ENCODE measurements at regions not wholly inside any gene's neighbourhood (a gene's known extent, or its start where the extent isn't known, plus 50 kb on each side); places are given as distances from the start of the nearest gene placed in this dataset.

DNA sequence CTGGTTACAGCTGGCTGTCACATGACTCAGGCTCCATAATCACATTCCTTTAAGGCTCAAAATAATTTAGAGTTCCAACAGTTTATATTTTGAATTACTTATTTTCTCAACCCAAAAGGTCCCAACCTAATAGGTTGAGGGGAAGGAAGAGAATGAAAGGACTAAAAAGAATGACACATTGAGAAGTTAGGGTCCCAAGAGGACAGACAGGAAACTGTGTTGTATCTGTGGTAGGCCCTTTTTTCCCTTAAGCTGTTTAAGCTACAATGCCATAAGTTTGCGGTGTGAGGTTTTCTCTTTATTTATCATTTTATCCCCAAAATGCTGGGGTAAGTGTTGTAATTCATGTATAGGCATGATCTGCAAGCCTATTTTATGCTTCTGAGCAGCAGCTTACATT, 290.2 kb downstream of the ZNF674 start:
- no peak for DNase-seq (ENCODE audit: low spot score)
- no peaks in the 10 kb centered on the region for H3K27me3 ChIP-seq
- Mint-ChIP-seq H3K4me1 (no peaks in the 10 kb centered on the region), H3K36me3 (no peaks in the 10 kb centered on the region), H3K27ac (no peak overlapping the region), H3K27me3 (ENCODE audit: insufficient read depth, low read depth) (no peaks in the 10 kb centered on the region), H3K9me3 (peaks cover 2% of the 10 kb centered on the region), H3K4me3 (no peak overlapping the region)
- TF ChIP-seq, protein P1, sequence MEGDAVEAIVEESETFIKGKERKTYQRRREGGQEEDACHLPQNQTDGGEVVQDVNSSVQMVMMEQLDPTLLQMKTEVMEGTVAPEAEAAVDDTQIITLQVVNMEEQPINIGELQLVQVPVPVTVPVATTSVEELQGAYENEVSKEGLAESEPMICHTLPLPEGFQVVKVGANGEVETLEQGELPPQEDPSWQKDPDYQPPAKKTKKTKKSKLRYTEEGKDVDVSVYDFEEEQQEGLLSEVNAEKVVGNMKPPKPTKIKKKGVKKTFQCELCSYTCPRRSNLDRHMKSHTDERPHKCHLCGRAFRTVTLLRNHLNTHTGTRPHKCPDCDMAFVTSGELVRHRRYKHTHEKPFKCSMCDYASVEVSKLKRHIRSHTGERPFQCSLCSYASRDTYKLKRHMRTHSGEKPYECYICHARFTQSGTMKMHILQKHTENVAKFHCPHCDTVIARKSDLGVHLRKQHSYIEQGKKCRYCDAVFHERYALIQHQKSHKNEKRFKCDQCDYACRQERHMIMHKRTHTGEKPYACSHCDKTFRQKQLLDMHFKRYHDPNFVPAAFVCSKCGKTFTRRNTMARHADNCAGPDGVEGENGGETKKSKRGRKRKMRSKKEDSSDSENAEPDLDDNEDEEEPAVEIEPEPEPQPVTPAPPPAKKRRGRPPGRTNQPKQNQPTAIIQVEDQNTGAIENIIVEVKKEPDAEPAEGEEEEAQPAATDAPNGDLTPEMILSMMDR (IDR thresholded peaks at IDR 0.05) = no peak
- TF ChIP-seq EZH2phosphoT487 (IDR thresholded peaks at IDR 0.05) (no peak), EZH2 (IDR thresholded peaks at IDR 0.05) (no peak)
- no peaks in the 10 kb centered on the region for H3K79me2 ChIP-seq (ENCODE audit: low read depth)
- no peaks in the 10 kb centered on the region for H3K4me1 ChIP-seq
- H3K9me3 ChIP-seq (ENCODE audit: low read depth) = no peaks in the 10 kb centered on the region
- H4K20me1 ChIP-seq (ENCODE audit: low read depth) = no peaks in the 10 kb centered on the region
- no peak overlapping the region for H3K9ac ChIP-seq
- H3K36me3 ChIP-seq = no peaks in the 10 kb centered on the region
- no peak overlapping the region for H2AFZ ChIP-seq (replicated peaks)
- H3K4me3 ChIP-seq = no peak overlapping the region
- H3F3A ChIP-seq (ENCODE audit: low read depth) = no peaks in the 10 kb centered on the region
- no peak overlapping the region for H3K4me2 ChIP-seq
- H3K27ac ChIP-seq = no peak overlapping the region

DNA sequence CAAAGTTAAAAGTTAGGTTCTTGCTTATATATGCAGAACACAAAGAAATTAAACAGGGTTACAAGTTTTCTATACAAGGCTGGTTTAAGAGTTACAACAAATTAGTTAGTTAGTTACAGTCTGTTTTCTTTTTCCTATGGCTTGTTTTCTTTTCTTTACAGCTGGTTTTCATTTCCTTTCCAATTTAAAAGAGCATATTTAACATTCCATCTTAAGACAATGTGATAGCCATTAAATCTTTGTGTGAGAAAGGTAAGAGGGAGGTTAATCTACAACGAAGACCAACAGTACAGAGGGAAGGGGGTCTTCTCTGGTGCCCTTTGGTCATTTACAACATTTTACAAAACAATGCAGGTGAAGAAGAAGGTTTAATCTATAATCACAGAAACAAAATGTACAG, 290.6 kb downstream of the ZNF674 start:
- H4K20me1 ChIP-seq (ENCODE audit: low read depth) = no peaks in the 10 kb centered on the region
- no peaks in the 10 kb centered on the region for H3K36me3 ChIP-seq
- Mint-ChIP-seq H3K4me1 (no peaks in the 10 kb centered on the region), H3K4me3 (no peak overlapping the region), H3K9me3 (peaks cover 2% of the 10 kb centered on the region), H3K36me3 (no peaks in the 10 kb centered on the region), H3K27me3 (ENCODE audit: insufficient read depth, low read depth) (no peaks in the 10 kb centered on the region), H3K27ac (no peak overlapping the region)
- no peaks in the 10 kb centered on the region for H3K9me3 ChIP-seq (ENCODE audit: low read depth)
- H3K27ac ChIP-seq = no peak overlapping the region
- no peaks in the 10 kb centered on the region for H3K27me3 ChIP-seq
- no peak overlapping the region for H2AFZ ChIP-seq (replicated peaks)
- H3K79me2 ChIP-seq (ENCODE audit: low read depth) = no peaks in the 10 kb centered on the region
- H3K9ac ChIP-seq = no peak overlapping the region
- no peak overlapping the region for H3K4me3 ChIP-seq
- H3K4me2 ChIP-seq = no peak overlapping the region
- H3K4me1 ChIP-seq = no peaks in the 10 kb centered on the region
- no peak for TF ChIP-seq EZH2phosphoT487 (IDR thresholded peaks at IDR 0.05)
- TF ChIP-seq EZH2 (IDR thresholded peaks at IDR 0.05) = no peak
- TF ChIP-seq, protein P1 (IDR thresholded peaks at IDR 0.05) = no peak
- no peaks in the 10 kb centered on the region for H3F3A ChIP-seq (ENCODE audit: low read depth)
- no peak for DNase-seq (ENCODE audit: low spot score)

DNA sequence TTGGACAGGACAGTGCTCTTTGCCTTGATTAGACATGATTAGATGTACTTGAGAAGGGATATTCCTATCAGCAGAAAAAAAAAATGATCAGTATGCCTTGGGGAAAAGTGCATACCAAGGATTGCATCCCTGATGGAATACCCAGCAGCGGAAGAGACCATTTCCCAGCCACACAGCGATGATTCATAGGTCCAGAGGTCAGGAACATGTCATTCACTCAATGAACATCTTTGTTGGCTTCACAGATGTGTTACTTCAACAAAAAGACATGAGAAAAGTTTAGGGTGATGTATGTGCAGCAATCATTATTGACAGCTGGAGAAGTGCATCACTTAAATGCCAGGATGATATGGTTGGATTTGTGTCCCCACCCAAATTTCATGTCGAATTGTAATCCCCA, 293.5 kb downstream of the ZNF674 start:
- H3K27ac Mint-ChIP-seq = no peak overlapping the region
- no peak for DNase-seq (ENCODE audit: low spot score)
- Histone ChIP-seq H4K20me1 (ENCODE audit: low read depth) (no peaks in the 10 kb centered on the region), H3K4me1 (no peaks in the 10 kb centered on the region), H3K4me3 (no peak overlapping the region), H3K9ac (no peak overlapping the region), H2AFZ (replicated peaks) (no peak overlapping the region), H3K79me2 (ENCODE audit: low read depth) (no peaks in the 10 kb centered on the region), H3K27ac (no peak overlapping the region), H3K36me3 (no peaks in the 10 kb centered on the region), H3K27me3 (no peaks in the 10 kb centered on the region), H3K4me2 (no peak overlapping the region), H3K9me3 (ENCODE audit: low read depth) (no peaks in the 10 kb centered on the region), H3F3A (ENCODE audit: low read depth) (no peaks in the 10 kb centered on the region)
- H3K27me3 Mint-ChIP-seq (ENCODE audit: insufficient read depth, low read depth) = peaks cover 2% of the 10 kb centered on the region
- H3K9me3 Mint-ChIP-seq = peaks cover 2% of the 10 kb centered on the region
- no peak overlapping the region for H3K4me3 Mint-ChIP-seq
- no peaks in the 10 kb centered on the region for H3K4me1 Mint-ChIP-seq
- H3K36me3 Mint-ChIP-seq = no peaks in the 10 kb centered on the region
- TF ChIP-seq EZH2 (IDR thresholded peaks at IDR 0.05) (no peak), EZH2phosphoT487 (IDR thresholded peaks at IDR 0.05) (no peak)
- TF ChIP-seq, protein P1 (IDR thresholded peaks at IDR 0.05) = no peak

DNA sequence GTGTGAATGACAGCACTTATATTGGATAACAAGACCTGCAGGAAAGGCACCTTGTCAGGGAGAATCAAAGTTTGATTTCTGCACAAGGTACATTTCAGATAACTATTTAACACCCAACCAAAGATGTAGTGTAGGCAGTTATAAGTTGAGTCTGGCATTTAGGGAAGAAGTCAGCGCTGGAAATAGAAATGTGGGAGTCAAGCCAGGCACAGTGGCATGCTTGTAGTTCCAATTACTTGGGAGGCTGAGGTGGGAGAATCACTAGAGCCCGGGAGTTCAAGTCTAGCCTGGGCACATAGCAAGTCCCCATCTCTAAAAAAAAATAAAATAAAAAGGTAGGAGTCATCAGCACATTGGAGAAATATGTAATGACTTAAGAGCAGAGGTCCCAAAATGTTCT, 295.1 kb downstream of the ZNF674 start:
- H3K4me2 ChIP-seq = no peak overlapping the region
- H3K36me3 ChIP-seq = no peaks in the 10 kb centered on the region
- H3K9ac ChIP-seq = no peak overlapping the region
- Mint-ChIP-seq H3K36me3 (no peaks in the 10 kb centered on the region), H3K4me1 (no peaks in the 10 kb centered on the region), H3K27ac (no peak overlapping the region), H3K27me3 (ENCODE audit: insufficient read depth, low read depth) (peaks cover 2% of the 10 kb centered on the region), H3K9me3 (peaks cover 2% of the 10 kb centered on the region), H3K4me3 (no peak overlapping the region)
- TF ChIP-seq, protein P1 (IDR thresholded peaks at IDR 0.05) = no peak
- TF ChIP-seq EZH2 (IDR thresholded peaks at IDR 0.05) = no peak
- TF ChIP-seq EZH2phosphoT487 (IDR thresholded peaks at IDR 0.05) = no peak
- no peaks in the 10 kb centered on the region for H3K9me3 ChIP-seq (ENCODE audit: low read depth)
- H2AFZ ChIP-seq (replicated peaks) = no peak overlapping the region
- H3K27me3 ChIP-seq = no peaks in the 10 kb centered on the region
- no peaks in the 10 kb centered on the region for H3K4me1 ChIP-seq
- DNase-seq (ENCODE audit: low spot score) = no peak
- no peak overlapping the region for H3K4me3 ChIP-seq
- no peaks in the 10 kb centered on the region for H4K20me1 ChIP-seq (ENCODE audit: low read depth)
- H3F3A ChIP-seq (ENCODE audit: low read depth) = no peaks in the 10 kb centered on the region
- H3K27ac ChIP-seq = no peak overlapping the region
- H3K79me2 ChIP-seq (ENCODE audit: low read depth) = no peaks in the 10 kb centered on the region

Data from neural progenitor cell (in vitro differentiated cells).